Peyer's patch (tissue), 4 donors: ENCODE measurements at regions not wholly inside any gene's neighbourhood (a gene's known extent, or its start where the extent isn't known, plus 50 kb on each side); places are given as distances from the start of the nearest gene placed in this dataset.

Experiments
- CTCF ChIP-seq, 6 experiments: fragments of 450-650 bp in 4 of 6; fragments of 200-600 bp in 2 of 6; sonication (generic) in 1 of 6; IDR thresholded peaks; one replicate each; pipeline ENCODE4 v1.5.1; 2017 to 2019; ENCODE audit warnings: antibody characterized with exemption in 6 of 6, mild to moderate bottlenecking in 3 of 6, moderate library complexity in 1 of 6
- POLR2A ChIP-seq, 2 donors: fragments of 450-650 bp; IDR thresholded peaks; one replicate each; pipeline ENCODE4 v1.5.1; 2017; ENCODE audit warnings: antibody characterized with exemption in 2 of 2, mild to moderate bottlenecking in 2 of 2, moderate library complexity in 2 of 2

GRCh38 chr22:34845391-34845790 lies 220.6 kb upstream of the ISX start:
- TF ChIP-seq CTCF (IDR thresholded peaks at IDR 0.05) (no peak), POLR2A (IDR thresholded peaks at IDR 0.05) (no peak)
